T-cell (primary cell): ENCODE measurements at regions not wholly inside any gene's neighbourhood (a gene's known extent, or its start where the extent isn't known, plus 50 kb on each side); places are given as distances from the start of the nearest gene placed in this dataset.

Source experiments
- ATAC-seq, 4 experiments: fragments of 200-7000 bp in 3 of 4; fragments of 150-1000 bp in 1 of 4; cut with Tn5 transposase; replicated peaks in 1 of 4; 1 replicate in 3 of 4; 2 replicates in 1 of 4; pipeline ENCODE4 v1.10.0; 2021; ENCODE audit warnings: moderate library complexity in 3 of 4, mild to moderate bottlenecking in 2 of 4, moderate number of reproducible peaks in 1 of 4
- CTCF ChIA-PET, 2 donors: fragments of 300-600 bp; sonication (Branson Sonifier 250); formaldehyde crosslinking; loops; one replicate each; lab custom pipeline; 2022; ENCODE audit warnings: antibody characterized with exemption in 2 of 2; lab: Charles Lee
- POLR2A ChIA-PET, 2 donors: fragments of 300-600 bp; sonication (Branson Sonifier 250); formaldehyde crosslinking; loops; one replicate each; lab custom pipeline; 2022; ENCODE audit warnings: antibody characterized with exemption in 2 of 2; lab: Charles Lee
- DNase-seq, 35 experiments: peaks; one replicate each; pipeline versions ENCODE4 v3.0.0 to v3.0.0-alpha.2; 2013 to 2023
- H3K27ac ChIP-seq: one replicate; pipeline ENCODE4 v1.5.1; 2013; ENCODE audit warnings: low read length
- H3K27me3 ChIP-seq, 2 experiments: replicated peaks in 1 of 2; 1 replicate in 1 of 2; 2 replicates in 1 of 2; pipeline versions ENCODE4 v1.6.1 to v1.7.0; 2013; ENCODE audit warnings: low read length in 1 of 2, mixed read lengths in 1 of 2; ENCODE audit not compliant: control insufficient read depth in 2 of 2, insufficient read depth in 2 of 2; ENCODE audit errors: extremely low read depth in 1 of 2
- H3K36me3 ChIP-seq, 2 donors: 1 replicate in 1 of 2; 2 replicates in 1 of 2; pipeline versions ENCODE4 v1.6.1 to v1.7.0; 2013; ENCODE audit warnings: low read length in 1 of 2; ENCODE audit not compliant: control insufficient read depth in 2 of 2, insufficient read depth in 1 of 2; ENCODE audit errors: extremely low read depth in 1 of 2
- H3K4me1 ChIP-seq, 2 experiments: 1 replicate in 1 of 2; 2 replicates in 1 of 2; pipeline versions ENCODE4 v1.6.1 to v1.7.0; 2013; ENCODE audit warnings: low read length in 2 of 2, mixed read lengths in 1 of 2; ENCODE audit not compliant: insufficient read depth in 2 of 2, control insufficient read depth in 1 of 2; ENCODE audit errors: extremely low read depth in 1 of 2
- H3K4me3 ChIP-seq, 2 donors: 1 replicate in 1 of 2; 2 replicates in 1 of 2; pipeline versions ENCODE4 v1.5.1 to v1.7.0; 2013; ENCODE audit warnings: mild to moderate bottlenecking in 2 of 2, low read length in 1 of 2, moderate library complexity in 1 of 2; ENCODE audit not compliant: control insufficient read depth in 1 of 2; ENCODE audit errors: extremely low read depth in 1 of 2
- H3K9me3 ChIP-seq: 2 replicates; pipeline ENCODE4 v1.7.0; 2013
- H3K27ac Mint-ChIP-seq, 2 donors: one replicate each; pipeline ENCODE4 v1.8.0; 2020 to 2021; ENCODE audit warnings: mild to moderate bottlenecking in 2 of 2, mixed read lengths in 2 of 2
- H3K27me3 Mint-ChIP-seq, 2 donors: one replicate each; pipeline ENCODE4 v1.8.0; 2021 to 2022; ENCODE audit warnings: mixed read lengths in 2 of 2
- H3K36me3 Mint-ChIP-seq: one replicate; pipeline ENCODE4 v1.8.0; 2021; ENCODE audit warnings: mixed read lengths
- H3K4me1 Mint-ChIP-seq, 3 donors: one replicate each; pipeline ENCODE4 v1.8.0; 2020 to 2022; ENCODE audit warnings: mixed read lengths in 3 of 3, mild to moderate bottlenecking in 1 of 3
- H3K4me3 Mint-ChIP-seq, 3 donors: one replicate each; pipeline ENCODE4 v1.8.0; 2020 to 2022; ENCODE audit warnings: mild to moderate bottlenecking in 3 of 3, mixed read lengths in 3 of 3, moderate library complexity in 3 of 3
- H3K9me3 Mint-ChIP-seq, 3 donors: one replicate each; pipeline ENCODE4 v1.8.0; 2020 to 2022; ENCODE audit warnings: mixed read lengths in 3 of 3
- WGBS: methylation state at CpG from one replicate; pipeline ENCODE4 v1.1.5; 2013; ENCODE audit warnings: missing lambda C conversion rate; ENCODE audit not compliant: insufficient coverage; 5-methylcytosine and 5-hydroxymethylcytosine counted together

DNA sequence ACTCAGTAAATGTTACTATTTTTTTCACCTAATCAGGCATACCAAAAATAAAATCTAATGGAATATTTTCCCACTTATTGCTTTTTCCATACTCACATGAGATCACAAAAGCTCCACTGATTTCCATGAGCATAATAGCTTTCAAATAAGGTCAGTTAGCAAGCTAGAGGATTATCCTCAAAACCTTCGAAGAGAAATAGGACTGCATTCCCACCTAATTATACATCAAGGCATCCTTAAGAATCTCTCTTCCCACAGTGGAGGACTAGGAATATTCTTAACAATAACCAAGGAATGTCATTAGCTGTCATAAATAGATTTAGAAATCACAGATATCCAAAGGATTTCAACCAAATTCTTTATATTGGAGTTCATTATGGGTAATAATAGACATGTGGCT, 127.9 kb upstream of the STT3B start:
- no peak for DNase-seq

DNA sequence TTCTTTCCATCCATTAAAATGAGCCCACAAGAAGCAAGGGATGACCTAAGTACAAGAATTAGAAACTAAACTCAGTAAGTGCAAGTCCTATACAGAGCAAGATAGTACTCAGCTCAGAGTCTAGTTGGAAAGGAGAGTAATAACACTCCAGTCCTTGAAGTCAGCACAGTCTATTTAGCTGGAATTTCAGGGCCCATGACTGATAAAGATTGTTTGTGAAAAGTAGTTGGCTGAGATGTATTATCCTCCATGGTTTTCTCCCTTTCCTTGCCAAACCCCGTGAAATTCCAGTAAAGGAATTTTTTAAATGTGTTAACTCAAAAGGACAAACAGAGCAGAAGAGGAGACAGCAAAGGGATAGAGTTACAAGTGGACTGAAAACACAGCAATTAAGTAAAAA, 127.2 kb upstream of the STT3B start:
- no peaks in the 10 kb centered on the region for H3K36me3 Mint-ChIP-seq
- H3K27me3 Mint-ChIP-seq = no peaks in the 10 kb centered on the region
- Histone ChIP-seq H3K36me3 (no peaks in the 10 kb centered on the region), H3K27me3 (no peaks in the 10 kb centered on the region), H3K9me3 (no peaks in the 10 kb centered on the region), H3K4me3 (no peak overlapping the region), H3K4me1 (peaks cover 0 to 4% of the 10 kb centered on the region in 2 experiments), H3K27ac (no peak overlapping the region)
- no peak overlapping the region for H3K27ac Mint-ChIP-seq
- CTCF ChIA-PET = interaction anchor here in 1 of 2 donors (1.1 kb wide), 1 partner anchor 96 kb away, joined by 3 read pairs; no protein-coding TSS in a partner anchor
- no peak overlapping the region for H3K4me3 Mint-ChIP-seq
- DNase-seq (no peak), ATAC-seq (no peak)
- POLR2A ChIA-PET = interaction anchor here in 1 of 2 donors (0.6 kb wide), 1 partner anchor 992 kb away, joined by 3 read pairs; no protein-coding TSS in a partner anchor
- WGBS = no CpG with 5 or more reads among the region's 1 CpG
- peaks cover 22 to 45% (median 43%) of the 10 kb centered on the region in 3 donors for H3K4me1 Mint-ChIP-seq
- H3K9me3 Mint-ChIP-seq = no peaks in the 10 kb centered on the region

More for the DNA sequence above, 127.9 kb upstream of the STT3B start:
- no peak overlapping the region for H3K4me3 ChIP-seq
- H3K9me3 ChIP-seq = no peaks in the 10 kb centered on the region
- no peaks in the 10 kb centered on the region for H3K9me3 Mint-ChIP-seq
- ChIA-PET POLR2A (interaction anchor here in 1 of 2 donors (0.7 kb wide), 1 partner anchor 8 kb away, joined by 4 read pairs; no protein-coding TSS in a partner anchor), CTCF (interaction anchor here in 1 of 2 donors (1.1 kb wide), 1 partner anchor 95 kb away, joined by 3 read pairs; no protein-coding TSS in a partner anchor)
- ATAC-seq = no peak
- no peak overlapping the region for H3K4me3 Mint-ChIP-seq
- peaks cover 27 to 48% (median 47%) of the 10 kb centered on the region in 3 donors for H3K4me1 Mint-ChIP-seq
- no peak overlapping the region for H3K27ac ChIP-seq
- H3K27me3 Mint-ChIP-seq = no peaks in the 10 kb centered on the region
- H3K36me3 Mint-ChIP-seq = no peaks in the 10 kb centered on the region
- no peaks in the 10 kb centered on the region for H3K27me3 ChIP-seq
- no peaks in the 10 kb centered on the region for H3K36me3 ChIP-seq
- H3K27ac Mint-ChIP-seq = no peak overlapping the region
- no CpG with 5 or more reads among the region's 1 CpG for WGBS
- peaks cover 0 to 4% of the 10 kb centered on the region in 2 experiments for H3K4me1 ChIP-seq

DNA sequence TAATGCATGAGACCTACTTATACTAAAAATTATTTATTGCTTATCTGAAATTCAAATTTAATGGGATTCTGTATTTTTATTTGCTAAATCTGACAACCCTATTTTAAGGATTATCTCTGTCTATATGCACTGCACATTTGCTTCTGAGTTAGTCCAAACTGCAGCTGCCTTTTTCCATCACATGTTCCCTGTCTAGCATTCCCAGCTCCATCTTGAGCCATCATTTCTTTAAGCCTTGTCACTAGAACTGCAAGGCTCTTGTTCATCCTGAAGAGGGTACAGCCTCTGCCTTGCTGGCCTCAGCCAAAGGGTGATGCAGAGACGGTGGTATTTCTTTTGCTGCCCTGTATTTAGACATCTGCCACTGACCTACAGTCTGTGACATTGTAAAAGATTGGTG, 125.8 kb upstream of the STT3B start:
- DNase-seq (no peak), ATAC-seq (no peak)
- Mint-ChIP-seq H3K27ac (no peak overlapping the region), H3K36me3 (no peaks in the 10 kb centered on the region), H3K4me3 (no peak overlapping the region), H3K9me3 (no peaks in the 10 kb centered on the region), H3K4me1 (peaks cover 20 to 35% (median 32%) of the 10 kb centered on the region in 3 donors), H3K27me3 (no peaks in the 10 kb centered on the region)
- Histone ChIP-seq H3K4me1 (peaks cover 0 to 4% of the 10 kb centered on the region in 2 experiments), H3K9me3 (no peaks in the 10 kb centered on the region), H3K27me3 (no peaks in the 10 kb centered on the region), H3K4me3 (no peak overlapping the region), H3K36me3 (no peaks in the 10 kb centered on the region), H3K27ac (no peak overlapping the region)
- POLR2A ChIA-PET = interaction anchor here in 1 of 2 donors (0.5 kb wide), 1 partner anchor 9 kb away, joined by 3 read pairs; no protein-coding TSS in a partner anchor
- no CpG with 5 or more reads among the region's 1 CpG for WGBS
- CTCF ChIA-PET = no interaction called here

DNA sequence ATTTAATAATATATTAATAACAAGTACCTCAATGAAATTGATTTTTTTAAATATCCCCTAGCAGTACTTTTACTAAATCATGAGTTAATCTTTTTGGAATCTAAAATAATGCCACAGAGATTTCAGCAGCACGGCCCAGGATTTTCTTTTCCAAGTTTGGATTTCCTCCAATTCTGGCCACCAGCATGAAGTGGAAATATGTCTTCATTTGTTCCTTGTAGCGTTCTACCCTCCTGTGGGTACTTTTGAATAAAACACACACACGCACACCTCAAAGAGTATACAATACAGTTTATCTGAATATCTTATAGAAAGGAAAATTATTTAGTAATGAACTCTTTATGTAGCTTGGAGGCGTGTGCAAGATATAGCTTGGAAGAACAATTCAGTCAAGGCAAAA, 125.1 kb upstream of the STT3B start:
- Mint-ChIP-seq H3K4me1 (peaks cover 14 to 27% (median 25%) of the 10 kb centered on the region in 3 donors), H3K27me3 (no peaks in the 10 kb centered on the region), H3K9me3 (no peaks in the 10 kb centered on the region), H3K27ac (no peak overlapping the region), H3K4me3 (no peak overlapping the region), H3K36me3 (no peaks in the 10 kb centered on the region)
- Histone ChIP-seq H3K27me3 (no peaks in the 10 kb centered on the region), H3K27ac (no peak overlapping the region), H3K4me1 (peaks cover 0 to 4% of the 10 kb centered on the region in 2 experiments), H3K36me3 (no peaks in the 10 kb centered on the region), H3K9me3 (no peaks in the 10 kb centered on the region), H3K4me3 (no peak overlapping the region)
- CTCF ChIA-PET = interaction anchor here in 1 of 2 donors (0.6 kb wide), 2 partner anchors 14 to 86 kb away, joined by 3 to 4 read pairs; no protein-coding TSS in a partner anchor
- POLR2A ChIA-PET = no interaction called here
- WGBS = no CpG with 5 or more reads among the region's 4 CpGs
- ATAC-seq = no peak
- DNase-seq = no peak

DNA sequence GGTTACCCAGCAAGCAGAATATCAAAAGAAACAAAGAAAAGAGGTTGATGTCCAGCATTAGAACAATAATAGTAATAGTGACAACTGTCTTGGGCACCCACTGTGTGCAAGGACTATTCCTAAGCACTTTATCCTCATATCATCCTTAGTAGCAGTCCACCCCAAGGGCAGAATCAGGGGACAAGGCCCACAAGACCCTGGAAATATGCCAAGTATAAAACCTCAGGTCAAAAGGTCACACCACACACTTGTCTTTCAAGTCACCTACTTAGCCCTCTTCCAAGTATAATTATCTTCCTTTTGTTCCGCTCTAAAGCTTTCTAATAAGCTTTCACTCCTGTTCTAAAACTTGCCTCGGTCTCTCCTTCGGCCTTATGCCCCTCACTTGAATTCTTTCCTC, 124.0 kb upstream of the STT3B start:
- Histone ChIP-seq H3K36me3 (no peaks in the 10 kb centered on the region), H3K4me1 (peaks cover 0 to 4% of the 10 kb centered on the region in 2 experiments), H3K27me3 (no peaks in the 10 kb centered on the region), H3K9me3 (no peaks in the 10 kb centered on the region), H3K4me3 (no peak overlapping the region), H3K27ac (no peak overlapping the region)
- Mint-ChIP-seq H3K9me3 (no peaks in the 10 kb centered on the region), H3K4me1 (peaks cover 14 to 24% (median 24%) of the 10 kb centered on the region in 3 donors), H3K36me3 (no peaks in the 10 kb centered on the region), H3K4me3 (no peak overlapping the region), H3K27ac (no peak overlapping the region), H3K27me3 (no peaks in the 10 kb centered on the region)
- ATAC-seq = no peak
- DNase-seq = no peak
- ChIA-PET POLR2A (no interaction called here), CTCF (no interaction called here)
- 100% methylated on average over 1 of the region's 3 CpGs for WGBS

DNA sequence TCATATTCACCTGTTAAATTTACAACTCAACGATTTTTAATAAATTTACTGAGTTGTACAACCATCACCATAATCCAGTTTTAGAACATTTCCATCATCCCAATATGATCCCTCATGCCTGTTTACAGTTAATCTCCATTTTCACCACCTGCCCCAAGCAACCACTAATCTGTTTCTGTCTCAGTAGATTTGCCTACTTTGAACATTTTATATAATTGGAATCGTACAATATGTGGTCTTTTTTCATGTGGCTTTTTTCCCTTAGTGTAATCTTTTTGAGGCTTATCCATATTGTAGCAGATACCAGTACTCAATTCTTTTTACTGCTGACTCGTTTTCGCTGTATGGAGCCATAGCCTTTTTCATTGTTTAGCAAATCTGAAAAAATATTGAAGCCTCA, 123.3 kb upstream of the STT3B start:
- DNase-seq (no peak), ATAC-seq (no peak)
- no peak overlapping the region for H3K4me3 ChIP-seq
- Mint-ChIP-seq H3K4me3 (no peak overlapping the region), H3K9me3 (no peaks in the 10 kb centered on the region), H3K27ac (no peak overlapping the region), H3K4me1 (peaks cover 14 to 24% (median 24%) of the 10 kb centered on the region in 3 donors), H3K27me3 (no peaks in the 10 kb centered on the region), H3K36me3 (no peaks in the 10 kb centered on the region)
- POLR2A ChIA-PET = no interaction called here
- WGBS = 75% methylated on average over 1 of the region's 4 CpGs
- H3K4me1 ChIP-seq = peaks cover 0 to 4% of the 10 kb centered on the region in 2 experiments
- H3K36me3 ChIP-seq = no peaks in the 10 kb centered on the region
- CTCF ChIA-PET = no interaction called here
- H3K27me3 ChIP-seq = no peaks in the 10 kb centered on the region
- H3K9me3 ChIP-seq = no peaks in the 10 kb centered on the region
- H3K27ac ChIP-seq = no peak overlapping the region
